ENCODE measurements at regions not wholly inside any gene's neighbourhood (a gene's known extent, or its start where the extent isn't known, plus 50 kb on each side); places are given as distances from the start of the nearest gene placed in this dataset.

DNA sequence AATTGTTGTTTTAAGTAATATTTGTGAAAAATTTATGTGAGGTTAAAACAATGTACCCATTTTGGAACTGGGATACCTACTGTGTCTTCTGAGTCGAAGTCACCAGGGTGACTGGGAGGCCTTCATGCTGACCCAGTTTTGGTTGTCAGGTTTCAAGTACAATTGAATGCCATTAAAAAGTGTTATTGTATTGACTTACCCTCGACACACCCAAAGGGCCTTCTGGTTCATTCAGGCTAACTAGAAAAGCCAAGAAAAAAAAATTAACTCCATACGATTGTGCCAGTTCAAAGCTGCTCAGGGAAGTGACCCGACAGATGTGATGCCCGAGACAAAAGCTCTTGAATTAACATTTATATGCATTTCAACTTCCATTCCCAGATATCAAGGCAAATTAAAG, 190.0 kb downstream of the ST6GAL2 start:
- TF ChIP-seq CTCF (IDR thresholded peaks at IDR 0.05): no peak
- TF ChIP-seq EP300 (IDR thresholded peaks at IDR 0.05): no peak
- TF ChIP-seq POLR2AphosphoS5 (IDR thresholded peaks at IDR 0.05): no peak
